HEK293 (cell line): ENCODE measurements at regions not wholly inside any gene's neighbourhood (a gene's known extent, or its start where the extent isn't known, plus 50 kb on each side); places are given as distances from the start of the nearest gene placed in this dataset.

ENCODE experiments used
- CTCF ChIA-PET: fragments of 350-600 bp; formaldehyde crosslinking; extraction: SDS; loops from one replicate; lab custom pipeline; 2021; ENCODE audit warnings: antibody characterized with exemption; lab: Yijun Ruan, JAX
- POLR2A ChIA-PET: fragments of 300-600 bp; formaldehyde crosslinking; extraction: SDS; loops from one replicate; lab custom pipeline; 2020; ENCODE audit warnings: antibody characterized with exemption, inconsistent platforms; lab: Yijun Ruan, JAX
- H3K27ac ChIP-seq: fragments of 200-500 bp; sonication (Bioruptor generic); 2 replicates; pipeline ENCODE4 v1.5.1; 2014; ENCODE audit warnings: low read depth, low read length, control low read depth, inconsistent platforms; ENCODE audit errors: extremely low read depth
- H3K36me3 ChIP-seq, 2 experiments: fragments of 200-500 bp in 1 of 2; sonication (Bioruptor generic) in 1 of 2; 1 replicate in 1 of 2; 2 replicates in 1 of 2; pipeline ENCODE4 v1.5.1; 2014 to 2017; ENCODE audit warnings: inconsistent platforms in 2 of 2, low read length in 2 of 2; ENCODE audit not compliant: control insufficient read depth in 2 of 2, insufficient read depth in 1 of 2
- H3K4me1 ChIP-seq: fragments of 200-500 bp; sonication (Bioruptor generic); 2 replicates; pipeline ENCODE4 v1.5.1; 2014; ENCODE audit warnings: mild to moderate bottlenecking, low read length, inconsistent platforms; ENCODE audit not compliant: control insufficient read depth, insufficient read depth
- H3K4me3 ChIP-seq: 2 replicates; pipeline ENCODE4 v1.5.1; 2011; ENCODE audit warnings: low read depth, mild to moderate bottlenecking, control low read depth, low read length, moderate library complexity
- H3K9me3 ChIP-seq: fragments of 200-500 bp; sonication (Bioruptor generic); 2 replicates; pipeline ENCODE4 v1.5.1; 2014; ENCODE audit warnings: low read depth, low read length, inconsistent platforms; ENCODE audit not compliant: control insufficient read depth, insufficient read depth
- GLIS1 ChIP-seq: fragments of 450-650 bp; formaldehyde crosslinking; IDR thresholded peaks from 2 replicates; pipeline ENCODE4 v1.5.1; 2016; ENCODE audit warnings: missing biosample characterization, missing genetic modification characterization
- KLF8 ChIP-seq: fragments of 450-650 bp; formaldehyde crosslinking; IDR thresholded peaks from 2 replicates; pipeline ENCODE4 v1.5.1; 2016; ENCODE audit warnings: missing biosample characterization, missing genetic modification characterization
- TCF7L2 ChIP-seq: IDR thresholded peaks from 2 replicates; pipeline ENCODE4 v1.6.1; 2011; ENCODE audit warnings: low read depth, mild to moderate bottlenecking, inconsistent platforms, low read length, moderate library complexity, borderline replicate concordance
- ZBTB1 ChIP-seq: fragments of 450-650 bp; formaldehyde crosslinking; IDR thresholded peaks from 2 replicates; pipeline ENCODE4 v1.5.1; 2016; ENCODE audit warnings: missing biosample characterization, missing genetic modification characterization
- ZBTB48 ChIP-seq: fragments of 450-650 bp; formaldehyde crosslinking; IDR thresholded peaks from 2 replicates; pipeline ENCODE4 v1.5.1; 2016; ENCODE audit warnings: missing biosample characterization, missing genetic modification characterization
- ZNF157 ChIP-seq: fragments of 450-650 bp; formaldehyde crosslinking; IDR thresholded peaks from 2 replicates; pipeline ENCODE4 v1.5.1; 2016; ENCODE audit warnings: missing biosample characterization, missing genetic modification characterization
- ZNF2 ChIP-seq: fragments of 450-650 bp; formaldehyde crosslinking; IDR thresholded peaks from 2 replicates; pipeline ENCODE4 v1.5.1; 2016; ENCODE audit warnings: missing biosample characterization, missing genetic modification characterization
- ZNF223 ChIP-seq: fragments of 450-650 bp; formaldehyde crosslinking; IDR thresholded peaks from 2 replicates; pipeline ENCODE4 v1.5.1; 2016; ENCODE audit warnings: missing biosample characterization, missing genetic modification characterization
- ZNF24 ChIP-seq: fragments of 450-650 bp; formaldehyde crosslinking; IDR thresholded peaks from 2 replicates; pipeline ENCODE4 v1.5.1; 2016; ENCODE audit warnings: missing biosample characterization, missing genetic modification characterization
- ZNF324 ChIP-seq: fragments of 450-650 bp; formaldehyde crosslinking; IDR thresholded peaks from 2 replicates; pipeline ENCODE4 v1.5.1; 2016; ENCODE audit warnings: missing biosample characterization, missing genetic modification characterization
- ZNF623 ChIP-seq: fragments of 450-650 bp; formaldehyde crosslinking; IDR thresholded peaks from 2 replicates; pipeline ENCODE4 v1.5.1; 2016; ENCODE audit warnings: missing biosample characterization, missing genetic modification characterization
- ZNF660 ChIP-seq: fragments of 450-650 bp; IDR thresholded peaks from 2 replicates; pipeline ENCODE4 v1.5.1; 2018; ENCODE audit warnings: missing biosample characterization, mild to moderate bottlenecking, missing genetic modification characterization
- ZNF664 ChIP-seq: fragments of 450-650 bp; formaldehyde crosslinking; IDR thresholded peaks from 2 replicates; pipeline ENCODE4 v1.5.1; 2016; ENCODE audit warnings: missing biosample characterization, missing genetic modification characterization
- ZNF777 ChIP-seq: fragments of 450-650 bp; formaldehyde crosslinking; IDR thresholded peaks from 2 replicates; pipeline ENCODE4 v1.5.1; 2017; ENCODE audit warnings: missing biosample characterization, missing genetic modification characterization, borderline replicate concordance
- ZSCAN23 ChIP-seq: fragments of 450-650 bp; formaldehyde crosslinking; IDR thresholded peaks from 2 replicates; pipeline ENCODE4 v1.5.1; 2016; ENCODE audit warnings: missing biosample characterization, missing genetic modification characterization
- ZXDB ChIP-seq: fragments of 450-650 bp; formaldehyde crosslinking; IDR thresholded peaks from 2 replicates; pipeline ENCODE4 v1.5.1; 2016; ENCODE audit warnings: missing biosample characterization, missing genetic modification characterization
- TF ChIP-seq, protein P1 (sequence below): fragments of 450-650 bp; formaldehyde crosslinking; IDR thresholded peaks from 2 replicates; pipeline ENCODE4 v1.5.1; 2017; ENCODE audit warnings: missing biosample characterization, missing genetic modification characterization
- TF ChIP-seq, protein P2 (sequence below): fragments of 450-650 bp; formaldehyde crosslinking; IDR thresholded peaks from 2 replicates; pipeline ENCODE4 v1.5.1; 2016; ENCODE audit warnings: missing biosample characterization, missing genetic modification characterization, borderline replicate concordance
- TF ChIP-seq, protein P3 (sequence below): fragments of 450-650 bp; formaldehyde crosslinking; IDR thresholded peaks from 2 replicates; pipeline ENCODE4 v1.5.1; 2016; ENCODE audit warnings: missing biosample characterization, missing genetic modification characterization
- TF ChIP-seq, protein P4 (sequence below): fragments of 450-650 bp; formaldehyde crosslinking; IDR thresholded peaks from 2 replicates; pipeline ENCODE4 v1.5.1; 2016; ENCODE audit warnings: missing biosample characterization, missing genetic modification characterization
- TF ChIP-seq, protein P5 (sequence below): fragments of 450-650 bp; formaldehyde crosslinking; optimal IDR thresholded peaks from 2 replicates; pipeline ENCODE3; 2016; ENCODE audit warnings: missing biosample characterization, mild to moderate bottlenecking, missing genetic modification characterization
- TF ChIP-seq, protein P6 (sequence below): fragments of 450-650 bp; formaldehyde crosslinking; IDR thresholded peaks from 2 replicates; pipeline ENCODE4 v1.5.1; 2016; ENCODE audit warnings: missing biosample characterization, missing genetic modification characterization

DNA sequence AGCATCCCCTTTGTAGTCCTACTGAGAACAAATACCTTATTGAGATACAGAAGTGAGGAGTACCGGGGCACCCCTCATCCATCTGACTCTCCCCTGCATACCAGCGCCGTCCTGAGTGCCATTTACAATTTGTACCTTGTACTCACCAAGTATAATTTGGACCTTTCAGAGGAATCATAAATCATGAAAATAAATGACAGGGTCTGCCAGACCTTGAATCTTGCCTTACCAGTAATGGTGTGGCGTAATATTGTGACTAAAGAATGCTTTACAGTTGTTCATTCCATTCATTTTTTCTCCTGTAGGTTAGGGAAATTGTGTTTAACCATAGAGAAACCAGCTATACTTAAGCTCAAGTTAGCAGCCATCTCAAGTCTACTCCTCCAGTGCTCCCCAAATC lies 243.7 kb upstream of the RGS6 start (continued):
- TF ChIP-seq ZBTB48 (tag by site-specific recombination) (no peak), ZNF223 (tag by site-specific recombination) (no peak), ZSCAN23 (no peak), ZBTB1 (tag by site-specific recombination) (no peak), ZNF660 (tag by site-specific recombination) (no peak), ZNF324 (tag by site-specific recombination) (no peak)
- TF ChIP-seq, protein P1, sequence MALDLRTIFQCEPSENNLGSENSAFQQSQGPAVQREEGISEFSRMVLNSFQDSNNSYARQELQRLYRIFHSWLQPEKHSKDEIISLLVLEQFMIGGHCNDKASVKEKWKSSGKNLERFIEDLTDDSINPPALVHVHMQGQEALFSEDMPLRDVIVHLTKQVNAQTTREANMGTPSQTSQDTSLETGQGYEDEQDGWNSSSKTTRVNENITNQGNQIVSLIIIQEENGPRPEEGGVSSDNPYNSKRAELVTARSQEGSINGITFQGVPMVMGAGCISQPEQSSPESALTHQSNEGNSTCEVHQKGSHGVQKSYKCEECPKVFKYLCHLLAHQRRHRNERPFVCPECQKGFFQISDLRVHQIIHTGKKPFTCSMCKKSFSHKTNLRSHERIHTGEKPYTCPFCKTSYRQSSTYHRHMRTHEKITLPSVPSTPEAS (tag by site-specific recombination): no peak
- TF ChIP-seq, protein P2, sequence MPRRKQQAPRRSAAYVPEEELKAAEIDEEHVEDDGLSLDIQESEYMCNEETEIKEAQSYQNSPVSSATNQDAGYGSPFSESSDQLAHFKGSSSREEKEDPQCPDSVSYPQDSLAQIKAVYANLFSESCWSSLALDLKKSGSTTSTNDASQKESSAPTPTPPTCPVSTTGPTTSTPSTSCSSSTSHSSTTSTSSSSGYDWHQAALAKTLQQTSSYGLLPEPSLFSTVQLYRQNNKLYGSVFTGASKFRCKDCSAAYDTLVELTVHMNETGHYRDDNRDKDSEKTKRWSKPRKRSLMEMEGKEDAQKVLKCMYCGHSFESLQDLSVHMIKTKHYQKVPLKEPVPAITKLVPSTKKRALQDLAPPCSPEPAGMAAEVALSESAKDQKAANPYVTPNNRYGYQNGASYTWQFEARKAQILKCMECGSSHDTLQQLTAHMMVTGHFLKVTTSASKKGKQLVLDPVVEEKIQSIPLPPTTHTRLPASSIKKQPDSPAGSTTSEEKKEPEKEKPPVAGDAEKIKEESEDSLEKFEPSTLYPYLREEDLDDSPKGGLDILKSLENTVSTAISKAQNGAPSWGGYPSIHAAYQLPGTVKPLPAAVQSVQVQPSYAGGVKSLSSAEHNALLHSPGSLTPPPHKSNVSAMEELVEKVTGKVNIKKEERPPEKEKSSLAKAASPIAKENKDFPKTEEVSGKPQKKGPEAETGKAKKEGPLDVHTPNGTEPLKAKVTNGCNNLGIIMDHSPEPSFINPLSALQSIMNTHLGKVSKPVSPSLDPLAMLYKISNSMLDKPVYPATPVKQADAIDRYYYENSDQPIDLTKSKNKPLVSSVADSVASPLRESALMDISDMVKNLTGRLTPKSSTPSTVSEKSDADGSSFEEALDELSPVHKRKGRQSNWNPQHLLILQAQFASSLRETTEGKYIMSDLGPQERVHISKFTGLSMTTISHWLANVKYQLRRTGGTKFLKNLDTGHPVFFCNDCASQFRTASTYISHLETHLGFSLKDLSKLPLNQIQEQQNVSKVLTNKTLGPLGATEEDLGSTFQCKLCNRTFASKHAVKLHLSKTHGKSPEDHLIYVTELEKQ (tag by site-specific recombination): no peak
- TF ChIP-seq, protein P3, sequence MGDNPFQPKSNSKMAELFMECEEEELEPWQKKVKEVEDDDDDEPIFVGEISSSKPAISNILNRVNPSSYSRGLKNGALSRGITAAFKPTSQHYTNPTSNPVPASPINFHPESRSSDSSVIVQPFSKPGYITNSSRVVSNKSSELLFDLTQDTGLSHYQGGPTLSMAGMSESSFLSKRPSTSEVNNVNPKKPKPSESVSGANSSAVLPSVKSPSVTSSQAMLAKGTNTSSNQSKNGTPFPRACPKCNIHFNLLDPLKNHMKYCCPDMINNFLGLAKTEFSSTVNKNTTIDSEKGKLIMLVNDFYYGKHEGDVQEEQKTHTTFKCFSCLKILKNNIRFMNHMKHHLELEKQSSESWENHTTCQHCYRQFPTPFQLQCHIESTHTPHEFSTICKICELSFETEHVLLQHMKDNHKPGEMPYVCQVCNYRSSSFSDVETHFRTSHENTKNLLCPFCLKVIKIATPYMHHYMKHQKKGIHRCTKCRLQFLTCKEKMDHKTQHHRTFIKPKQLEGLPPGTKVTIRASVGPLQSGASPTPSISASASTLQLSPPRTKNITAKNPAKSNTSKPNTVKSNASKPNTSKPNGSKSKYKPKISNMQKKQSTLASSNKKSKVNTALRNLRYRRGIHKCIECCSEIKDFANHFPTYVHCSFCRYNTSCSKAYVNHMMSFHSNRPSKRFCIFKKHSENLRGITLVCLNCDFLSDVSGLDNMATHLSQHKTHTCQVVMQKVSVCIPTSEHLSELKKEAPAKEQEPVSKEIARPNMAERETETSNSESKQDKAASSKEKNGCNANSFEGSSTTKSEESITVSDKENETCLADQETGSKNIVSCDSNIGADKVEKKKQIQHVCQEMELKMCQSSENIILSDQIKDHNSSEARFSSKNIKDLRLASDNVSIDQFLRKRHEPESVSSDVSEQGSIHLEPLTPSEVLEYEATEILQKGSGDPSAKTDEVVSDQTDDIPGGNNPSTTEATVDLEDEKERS (tag by site-specific recombination): no peak

DNA sequence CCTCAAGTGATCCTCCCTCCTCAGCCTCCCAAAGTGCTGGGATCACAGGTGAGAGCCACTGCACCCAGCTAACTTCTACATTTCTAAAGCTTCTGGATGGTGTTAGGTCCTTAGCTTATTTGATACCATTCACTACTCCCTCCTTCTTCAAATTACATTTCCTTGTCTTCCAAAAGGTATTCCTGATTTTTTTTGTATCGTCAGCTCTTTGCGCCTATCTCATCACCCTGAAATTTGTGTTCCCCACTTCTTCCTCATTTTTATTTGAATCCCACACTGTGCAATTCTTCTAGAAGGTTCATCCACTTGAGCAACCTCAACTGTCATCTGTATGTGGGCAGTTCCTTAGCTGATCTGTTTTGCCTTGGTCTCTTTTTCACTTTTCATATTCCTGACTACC lies 241.8 kb upstream of the RGS6 start:
- H3K27ac ChIP-seq: no peak overlapping the region
- ChIA-PET CTCF (no interaction called here), POLR2A (interaction anchor here (0.6 kb wide), 1 partner anchor 16 kb away, joined by 5 read pairs; no protein-coding TSS in a partner anchor)
- H3K4me1 ChIP-seq: peaks cover 9% of the 10 kb centered on the region; the same call in 1 of the 2 replicates
- peaks cover 3 to 6% of the 10 kb centered on the region in 2 experiments; a peak in 2 of 3 replicates for H3K36me3 ChIP-seq
- H3K9me3 ChIP-seq: no peaks in the 10 kb centered on the region
- no peak overlapping the region for H3K4me3 ChIP-seq
- TF ChIP-seq, protein P4, sequence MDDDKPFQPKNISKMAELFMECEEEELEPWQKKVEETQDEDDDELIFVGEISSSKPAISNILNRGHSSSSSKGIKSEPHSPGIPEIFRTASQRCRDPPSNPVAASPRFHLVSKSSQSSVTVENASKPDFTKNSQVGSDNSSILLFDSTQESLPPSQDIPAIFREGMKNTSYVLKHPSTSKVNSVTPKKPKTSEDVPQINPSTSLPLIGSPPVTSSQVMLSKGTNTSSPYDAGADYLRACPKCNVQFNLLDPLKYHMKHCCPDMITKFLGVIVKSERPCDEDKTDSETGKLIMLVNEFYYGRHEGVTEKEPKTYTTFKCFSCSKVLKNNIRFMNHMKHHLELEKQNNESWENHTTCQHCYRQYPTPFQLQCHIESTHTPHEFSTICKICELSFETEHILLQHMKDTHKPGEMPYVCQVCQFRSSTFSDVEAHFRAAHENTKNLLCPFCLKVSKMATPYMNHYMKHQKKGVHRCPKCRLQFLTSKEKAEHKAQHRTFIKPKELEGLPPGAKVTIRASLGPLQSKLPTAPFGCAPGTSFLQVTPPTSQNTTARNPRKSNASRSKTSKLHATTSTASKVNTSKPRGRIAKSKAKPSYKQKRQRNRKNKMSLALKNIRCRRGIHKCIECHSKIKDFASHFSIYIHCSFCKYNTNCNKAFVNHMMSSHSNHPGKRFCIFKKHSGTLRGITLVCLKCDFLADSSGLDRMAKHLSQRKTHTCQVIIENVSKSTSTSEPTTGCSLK: no peak
- TF ChIP-seq ZNF777 (tag by site-specific recombination): no peak
- no peak for TF ChIP-seq ZNF664 (tag by site-specific recombination)
- no peak for TF ChIP-seq TCF7L2
- TF ChIP-seq, protein P5, sequence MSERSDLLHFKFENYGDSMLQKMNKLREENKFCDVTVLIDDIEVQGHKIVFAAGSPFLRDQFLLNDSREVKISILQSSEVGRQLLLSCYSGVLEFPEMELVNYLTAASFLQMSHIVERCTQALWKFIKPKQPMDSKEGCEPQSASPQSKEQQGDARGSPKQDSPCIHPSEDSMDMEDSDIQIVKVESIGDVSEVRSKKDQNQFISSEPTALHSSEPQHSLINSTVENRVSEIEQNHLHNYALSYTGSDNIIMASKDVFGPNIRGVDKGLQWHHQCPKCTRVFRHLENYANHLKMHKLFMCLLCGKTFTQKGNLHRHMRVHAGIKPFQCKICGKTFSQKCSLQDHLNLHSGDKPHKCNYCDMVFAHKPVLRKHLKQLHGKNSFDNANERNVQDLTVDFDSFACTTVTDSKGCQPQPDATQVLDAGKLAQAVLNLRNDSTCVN: no peak
- TF ChIP-seq, protein P6, sequence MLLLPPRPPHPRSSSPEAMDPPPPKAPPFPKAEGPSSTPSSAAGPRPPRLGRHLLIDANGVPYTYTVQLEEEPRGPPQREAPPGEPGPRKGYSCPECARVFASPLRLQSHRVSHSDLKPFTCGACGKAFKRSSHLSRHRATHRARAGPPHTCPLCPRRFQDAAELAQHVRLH (tag by site-specific recombination): no peak
- TF ChIP-seq KLF8 (tag by site-specific recombination): no peak
- no peak for TF ChIP-seq ZNF24
- TF ChIP-seq, protein P2 (tag by site-specific recombination): no peak
- TF ChIP-seq ZNF2 (tag by site-specific recombination): no peak
- no peak for TF ChIP-seq GLIS1 (tag by site-specific recombination)
- TF ChIP-seq ZNF623 (tag by site-specific recombination): no peak
- TF ChIP-seq ZXDB: no peak
- no peak for TF ChIP-seq ZNF157
